NCI-H748 treated with DMSO at 0.1 percent for 48 hours (cell line): ENCODE measurements at regions not wholly inside any gene's neighbourhood (a gene's known extent, or its start where the extent isn't known, plus 50 kb on each side); places are given as distances from the start of the nearest gene placed in this dataset.

Experiments
- DNase-seq: peaks from one replicate; lab custom pipeline; 2025; lab: John Stamatoyannopoulos, UW

DNA sequence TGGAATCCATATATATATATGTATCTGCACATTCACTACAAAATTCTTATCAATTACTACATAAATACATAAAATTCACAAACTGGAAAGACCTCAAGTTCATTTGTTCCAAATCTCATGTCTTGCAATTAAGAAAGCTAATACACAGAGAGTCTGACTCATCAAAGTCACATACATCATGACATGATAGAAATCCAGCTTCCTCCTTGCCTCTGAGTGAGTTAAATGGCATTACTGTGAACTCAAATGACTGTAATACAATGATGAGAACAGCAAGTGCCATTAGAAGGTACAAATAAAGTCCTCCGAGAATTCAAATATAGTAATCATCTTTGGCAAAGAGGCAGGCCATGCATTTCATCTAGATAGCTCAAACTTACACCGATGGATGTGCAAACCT is 55.1 kb upstream of the AGTR1 start:
- DNase-seq: no peak

DNA sequence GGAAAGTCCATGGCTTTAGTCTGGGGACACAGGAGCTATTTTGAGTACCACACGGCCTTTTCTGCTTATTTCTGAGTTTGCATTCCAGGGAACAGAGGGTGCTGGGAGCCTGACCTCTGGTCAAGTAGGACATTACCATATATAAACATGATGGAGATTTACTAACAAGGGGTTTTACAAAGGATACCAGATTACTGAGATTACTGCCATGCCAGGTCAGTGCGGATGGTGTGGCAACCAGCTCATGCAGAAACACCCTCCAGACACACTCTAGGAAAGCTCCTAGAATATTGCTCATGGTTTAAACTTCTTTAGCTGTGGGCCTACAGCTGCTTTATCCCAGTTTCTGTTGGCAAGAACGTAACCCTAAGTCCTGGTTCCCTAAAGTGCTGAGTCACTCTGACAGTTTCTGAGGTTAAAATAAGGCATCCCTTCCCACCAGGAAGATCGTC is 54.3 kb upstream of the AGTR1 start:
- no peak for DNase-seq

DNA sequence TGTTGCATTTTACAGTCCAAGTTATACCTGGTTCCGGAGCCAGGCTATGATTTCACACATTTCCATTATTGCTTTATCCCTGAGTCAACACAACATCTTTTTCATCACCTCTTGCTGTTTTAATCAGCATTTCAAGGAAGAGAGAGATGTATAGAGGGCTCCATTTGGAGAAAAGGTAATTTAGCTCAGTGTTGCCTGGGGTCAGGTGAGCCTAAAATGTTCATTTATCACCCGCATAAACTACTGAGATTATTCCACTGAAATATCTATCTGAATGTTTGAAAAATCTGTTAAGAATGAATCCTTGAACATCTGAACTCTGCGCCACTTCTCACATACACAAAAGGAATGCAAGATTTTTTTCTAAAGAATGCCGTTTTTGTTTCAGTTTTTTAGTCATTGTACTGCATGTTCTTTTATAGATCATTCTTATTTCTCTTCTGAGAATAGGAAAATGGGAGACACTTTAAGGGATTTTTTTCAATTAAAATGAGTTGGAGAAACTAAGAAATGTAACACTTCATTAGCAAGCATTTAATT is 51.5 kb upstream of the AGTR1 start:
- no peak for DNase-seq
